C4-2B (cell line): ENCODE measurements at regions not wholly inside any gene's neighbourhood (a gene's known extent, or its start where the extent isn't known, plus 50 kb on each side); places are given as distances from the start of the nearest gene placed in this dataset.

Experiments used
- CTCF ChIP-seq: fragments of 450-650 bp; conservative IDR thresholded peaks from 2 replicates; pipeline ENCODE4 v1.5.1; 2017; ENCODE audit warnings: mild to moderate bottlenecking
- ZFX ChIP-seq: fragments of 450-650 bp; IDR thresholded peaks from 2 replicates; pipeline ENCODE4 v1.6.1; 2017

- TF ChIP-seq CTCF (no peak), ZFX (no peak)
These were observed 231.3 kb upstream of the CXXC4 start for GRCh38 chr4:104726002-104726401.
